GM18868 (cell line): ENCODE measurements at regions not wholly inside any gene's neighbourhood (a gene's known extent, or its start where the extent isn't known, plus 50 kb on each side); places are given as distances from the start of the nearest gene placed in this dataset.
"Not testable (repeated sequence)": the region's sequence is repeated elsewhere in the genome, so short reads cannot be mapped to it uniquely, and the experiment has no call there.

Experiments used
- ATAC-seq: cut with Tn5 transposase; IDR thresholded peaks from one replicate; pipeline ENCODE4 v1.9.1; 2021; ENCODE audit warnings: mild to moderate bottlenecking, moderate library complexity; ENCODE audit not compliant: unreplicated experiment

DNA sequence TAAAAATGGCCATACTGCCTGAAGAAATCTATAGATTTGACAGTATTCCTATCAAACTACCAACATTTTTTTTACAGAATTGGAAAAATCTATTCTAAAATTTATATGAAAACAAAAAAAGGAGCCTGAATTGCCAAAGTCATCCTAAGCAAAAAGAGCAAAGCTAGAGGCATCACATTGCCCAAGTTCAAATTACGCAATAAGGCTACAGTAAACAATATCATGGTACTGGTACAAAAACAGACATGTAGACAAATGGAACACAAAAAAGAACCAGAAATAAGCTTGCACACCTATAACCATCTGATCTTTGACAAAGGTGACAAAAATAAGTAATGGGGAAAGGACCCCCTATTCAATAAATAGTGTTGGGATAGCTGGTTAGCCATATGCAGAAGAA is 50.2 kb upstream of the THSD7B start:
- no peak for ATAC-seq

DNA sequence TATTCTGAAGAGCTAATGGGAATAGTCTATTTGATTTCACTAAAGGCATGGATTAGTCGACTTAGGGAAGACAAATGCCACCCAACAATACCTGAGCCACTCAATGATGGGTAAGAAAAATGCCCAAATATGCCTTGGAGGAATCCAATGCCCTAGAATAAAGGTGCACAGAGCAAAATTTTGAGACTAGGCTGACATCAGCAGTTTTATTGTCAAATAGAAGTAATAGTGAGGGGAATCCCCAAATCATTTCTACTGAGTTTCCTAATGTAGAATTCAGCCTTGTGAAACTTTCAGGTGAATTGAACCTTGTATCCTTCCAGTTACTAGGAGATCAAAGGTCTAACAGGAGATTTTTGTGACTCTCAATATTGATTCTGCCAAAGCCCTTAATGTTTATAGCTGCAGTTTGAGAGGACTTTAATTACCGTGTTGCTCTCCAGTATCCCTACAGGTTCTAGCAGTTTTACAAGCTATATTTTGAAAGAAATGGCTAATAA is 50.8 kb upstream of the THSD7B start:
- no peak for ATAC-seq

DNA sequence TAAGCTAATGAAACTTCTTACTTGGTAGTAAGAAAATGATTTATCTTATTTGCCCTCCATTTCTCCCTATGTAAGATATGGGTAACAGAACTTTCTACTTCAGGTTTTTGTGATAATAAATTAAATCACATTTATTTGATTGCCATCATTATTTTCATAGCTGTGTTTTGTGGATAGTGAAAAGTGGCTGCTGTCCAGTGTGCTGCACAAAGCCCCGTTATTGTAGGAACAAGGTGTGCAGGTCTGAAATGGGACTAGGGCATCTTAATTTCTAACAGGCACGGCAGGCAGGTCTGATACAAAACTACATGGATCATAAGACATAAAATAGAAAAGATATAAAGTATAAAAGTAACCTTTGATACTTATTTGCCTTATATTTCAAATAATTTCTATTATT is 51.6 kb upstream of the THSD7B start:
- no peak for ATAC-seq

DNA sequence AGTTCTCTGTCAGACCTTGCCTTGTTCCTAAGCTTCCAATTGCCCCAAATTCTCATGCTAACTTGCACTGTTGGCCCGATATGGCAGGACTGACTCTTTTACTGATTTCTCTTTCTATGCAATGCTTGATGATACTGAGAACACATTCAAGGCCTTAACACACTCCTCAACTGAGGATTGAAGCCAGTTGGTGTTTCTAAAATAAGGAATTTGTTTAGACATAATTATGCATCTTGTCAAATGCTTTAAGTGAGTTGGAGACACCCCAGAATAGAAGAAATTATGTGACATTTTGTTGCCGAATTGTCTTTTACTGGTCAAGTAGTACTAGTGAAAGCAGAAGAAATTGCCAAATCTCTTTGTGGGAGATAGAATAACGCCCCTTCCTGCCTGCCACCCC is 60.0 kb upstream of the THSD7B start:
- no peak for ATAC-seq

DNA sequence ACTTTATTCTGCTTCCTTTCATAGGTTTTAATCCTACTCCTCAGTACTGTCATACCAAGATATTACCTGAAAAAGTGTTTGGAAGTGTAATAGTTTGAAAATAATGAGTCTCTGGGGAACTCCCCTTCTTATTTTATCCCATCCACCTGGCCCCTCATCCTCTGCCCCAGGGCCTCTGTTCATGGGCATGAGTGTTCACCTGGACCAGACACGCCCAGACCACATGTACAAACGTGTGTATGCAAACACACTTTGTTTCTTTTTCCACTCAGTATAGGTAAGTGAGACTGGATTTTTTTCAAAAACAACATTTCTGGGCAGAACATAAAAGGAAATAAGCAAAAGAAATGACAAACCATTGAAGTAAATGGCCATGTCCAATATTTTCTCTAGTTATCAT is 62.1 kb upstream of the THSD7B start:
- ATAC-seq, result no peak

DNA sequence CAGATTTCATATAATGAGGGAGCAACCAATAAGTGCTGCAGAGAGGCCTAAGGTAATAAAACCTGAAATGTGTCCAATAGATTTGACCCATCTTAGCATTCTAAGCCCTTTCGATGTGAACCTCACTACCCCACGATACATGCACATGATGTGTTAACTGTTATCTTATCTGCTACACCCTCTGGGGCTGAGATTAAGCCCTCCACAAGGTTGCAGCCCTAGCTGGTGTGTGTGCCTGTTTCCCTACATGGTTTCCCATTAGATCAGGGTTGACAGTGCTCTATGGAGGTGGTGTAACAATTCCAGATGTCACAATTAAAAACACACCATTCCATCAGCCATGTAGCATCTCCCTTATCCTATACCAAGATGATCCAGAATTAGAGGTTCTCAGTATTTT is 68.9 kb upstream of the THSD7B start:
- ATAC-seq, result no peak

DNA sequence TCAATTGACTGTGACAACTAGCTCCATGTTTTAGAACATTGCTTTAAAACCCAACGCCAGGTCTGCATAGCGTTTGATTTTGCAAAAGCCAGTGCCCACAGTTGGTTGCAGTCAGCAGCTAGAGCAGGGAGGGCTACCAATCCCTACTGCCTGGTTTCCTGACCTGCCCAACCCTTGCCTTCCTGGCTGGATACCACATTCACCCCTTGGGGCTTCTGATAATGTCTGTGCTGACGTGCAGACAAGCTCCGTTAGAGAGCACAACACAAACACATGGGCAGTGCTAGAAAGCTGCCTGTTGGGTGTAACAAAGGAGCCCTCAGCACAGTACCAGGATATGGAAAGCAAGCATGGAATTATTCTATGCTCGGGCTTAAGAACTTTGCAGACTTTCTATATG is 71.4 kb upstream of the THSD7B start:
- no peak for ATAC-seq

DNA sequence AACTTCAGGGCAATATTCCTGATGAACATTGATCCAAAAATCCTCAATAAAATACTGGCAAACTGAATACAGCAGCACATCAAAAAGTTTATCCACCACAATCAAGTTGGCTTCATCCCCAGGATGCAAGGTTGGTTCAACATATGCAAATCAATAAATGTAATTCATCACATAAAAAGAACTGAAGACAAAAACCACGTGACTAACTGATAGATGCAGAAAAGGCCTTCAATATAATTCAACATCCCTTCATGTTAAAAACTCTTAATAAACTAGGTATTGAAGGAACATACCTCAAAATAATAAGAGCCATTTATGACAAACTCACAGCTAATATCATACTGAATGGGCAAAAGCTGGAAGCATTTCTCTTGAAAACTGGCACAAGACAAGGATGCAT is 85.3 kb upstream of the THSD7B start:
- not testable (repeated sequence) for ATAC-seq

DNA sequence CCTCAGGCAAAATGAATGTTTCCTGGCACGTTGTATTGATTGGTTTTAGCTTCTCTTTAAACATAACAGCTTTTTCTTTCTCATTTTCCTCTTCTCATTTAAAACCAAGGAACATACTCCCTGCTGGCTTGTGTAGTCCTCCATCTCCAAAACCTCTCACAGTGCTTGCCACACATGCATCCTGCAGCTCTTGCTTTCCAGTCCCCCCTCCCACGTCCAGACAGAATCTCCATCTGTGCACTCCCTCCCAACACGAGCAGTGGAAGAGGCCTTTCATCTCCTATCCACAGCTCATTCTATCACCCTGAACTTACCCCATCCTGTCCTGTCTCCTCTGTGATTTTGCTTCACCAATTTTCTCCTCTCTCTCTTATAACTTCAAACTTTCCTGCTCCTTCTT is 99.6 kb upstream of the THSD7B start:
- no peak for ATAC-seq

DNA sequence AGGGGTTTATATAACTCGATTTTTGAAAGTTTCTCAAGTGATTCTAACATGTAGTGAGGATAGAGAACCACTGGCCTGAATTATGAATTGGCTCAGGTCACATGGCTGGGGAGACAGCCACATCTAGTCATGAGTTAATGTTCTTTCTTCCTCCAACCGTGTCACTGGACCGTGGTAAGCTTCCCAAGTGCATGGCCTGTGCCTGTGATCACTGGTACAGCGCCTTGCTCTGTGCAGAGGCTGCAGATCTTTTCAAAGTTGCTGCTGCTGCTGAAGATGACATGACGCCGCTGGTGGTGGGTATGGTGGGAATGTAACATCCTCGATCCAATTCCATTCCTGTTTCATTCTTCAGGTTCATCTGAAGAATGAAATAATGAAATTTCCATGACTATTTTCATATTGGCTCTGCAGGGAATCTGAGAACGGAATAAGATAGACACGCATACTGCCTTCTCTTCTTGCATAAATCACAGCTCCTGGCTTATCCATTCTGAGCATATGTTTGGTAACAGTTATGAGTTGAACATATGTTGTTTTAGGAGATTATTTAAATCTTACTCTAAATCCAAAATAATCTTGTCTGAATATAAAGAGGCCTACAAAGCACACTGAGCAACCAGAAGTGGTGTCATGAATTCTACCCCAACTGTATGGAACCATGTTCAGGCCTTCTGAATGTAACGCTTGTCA is 100.5 kb upstream of the THSD7B start:
- ATAC-seq, result no peak

DNA sequence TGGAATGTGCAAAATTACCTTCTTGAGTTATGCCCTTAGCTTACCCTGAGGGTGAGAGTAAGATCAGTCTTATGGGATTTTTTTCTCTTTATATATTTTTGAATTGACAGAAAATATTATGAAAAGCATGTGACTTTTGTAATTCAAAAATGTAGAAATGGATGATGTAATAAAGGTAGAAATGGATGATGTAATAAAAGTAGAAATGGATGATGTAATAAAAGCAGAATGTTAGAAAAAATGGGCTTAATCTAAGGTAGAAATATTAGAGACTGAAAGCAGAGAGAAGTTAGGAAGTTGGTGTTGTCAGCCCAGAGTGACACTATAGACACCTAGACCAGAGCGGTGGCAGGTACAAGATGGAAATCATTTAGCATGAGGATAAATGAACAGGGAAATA is 107.1 kb upstream of the THSD7B start:
- ATAC-seq, result no peak

DNA sequence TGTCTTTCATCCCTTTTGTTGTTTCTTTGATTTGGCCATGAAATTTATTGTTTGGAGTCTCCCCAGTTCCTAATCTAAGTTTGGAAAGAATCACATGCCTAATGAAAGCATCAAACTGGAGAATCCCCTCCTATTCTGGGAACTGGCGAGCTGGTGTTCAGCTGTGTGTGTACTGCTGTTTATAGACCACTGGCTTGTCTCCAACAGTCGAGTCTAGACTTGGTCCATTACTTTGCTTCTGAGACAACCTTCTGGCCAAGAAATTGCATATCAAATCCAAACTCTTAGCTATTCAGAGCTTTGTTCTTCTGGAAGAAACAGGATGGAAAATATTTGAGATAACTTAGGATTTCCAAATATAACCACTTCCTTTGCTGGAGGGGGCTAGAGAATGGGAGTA is 111.5 kb upstream of the THSD7B start:
- ATAC-seq, result no peak

DNA sequence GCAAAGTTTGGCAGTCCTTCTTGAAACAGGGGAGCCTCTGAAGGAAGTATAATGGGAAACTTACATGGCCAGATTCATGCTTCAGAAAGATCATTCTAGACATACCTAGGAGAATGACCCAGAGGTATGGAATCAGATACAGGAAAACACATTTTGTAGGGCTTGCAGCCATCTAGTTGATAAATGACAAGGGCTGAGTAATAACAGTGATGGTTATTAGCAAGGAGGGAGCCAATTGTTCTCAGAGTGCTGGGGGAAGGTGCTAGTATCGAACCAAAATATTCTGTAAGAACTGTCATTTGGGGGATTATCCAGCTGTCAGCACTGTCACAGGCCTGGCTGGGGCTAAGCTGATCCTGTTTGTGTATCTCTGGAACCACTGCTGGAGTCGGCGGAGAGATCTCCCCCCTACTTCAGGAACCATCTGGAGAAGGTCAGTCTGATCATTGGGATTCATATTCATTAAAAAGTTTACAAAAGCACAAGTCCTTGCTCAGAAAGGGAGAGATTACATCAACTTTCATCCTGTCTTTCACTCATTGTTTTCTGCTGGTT is 113.8 kb upstream of the THSD7B start:
- ATAC-seq, result no peak

DNA sequence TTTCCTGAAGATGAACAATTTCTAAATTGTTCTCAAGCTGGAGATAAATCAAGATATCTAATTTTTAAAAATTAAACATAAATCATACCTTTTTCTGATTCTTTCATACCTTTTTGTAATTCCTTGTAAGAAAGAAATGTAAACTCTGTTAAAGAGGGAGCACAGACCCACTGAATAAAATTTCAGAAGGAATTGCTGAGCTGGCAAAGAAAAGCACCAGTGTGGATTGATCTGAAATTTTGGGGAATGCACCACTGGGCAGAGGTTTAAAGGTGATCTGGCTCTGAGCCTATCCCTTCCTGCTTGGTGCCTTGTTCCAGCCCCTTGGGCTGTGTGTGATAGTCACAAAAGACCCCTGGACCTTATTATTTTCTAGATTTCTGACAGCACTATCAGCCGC is 118.3 kb upstream of the THSD7B start:
- no peak for ATAC-seq

DNA sequence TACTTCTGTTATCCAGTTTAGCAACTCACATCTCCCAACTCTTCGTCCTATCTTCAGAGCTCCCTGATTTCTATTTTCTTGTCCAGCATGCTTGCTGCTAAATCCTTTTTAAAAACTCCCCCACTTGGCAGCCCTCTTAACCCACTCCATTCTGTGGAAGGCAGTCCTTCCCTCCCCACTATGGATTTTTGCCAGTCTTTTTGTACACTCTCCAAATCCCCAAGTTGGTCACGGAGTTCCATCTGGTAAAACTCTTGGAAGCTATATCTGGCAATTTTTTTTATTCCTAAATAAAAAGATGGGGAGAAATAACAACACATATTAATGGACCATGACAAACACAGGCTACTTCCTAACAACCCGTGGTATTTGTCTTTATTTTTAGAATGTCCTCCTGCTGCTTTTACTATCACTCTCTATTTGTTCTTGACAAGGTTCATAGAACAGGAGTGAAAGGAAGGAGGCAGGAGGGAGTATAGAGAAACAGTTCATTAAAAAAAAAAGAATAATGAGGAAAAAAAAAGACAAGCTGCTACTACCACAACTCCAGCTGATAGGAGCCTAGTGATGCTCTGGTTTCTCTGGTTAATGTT is 120.0 kb upstream of the THSD7B start:
- ATAC-seq, result no peak

DNA sequence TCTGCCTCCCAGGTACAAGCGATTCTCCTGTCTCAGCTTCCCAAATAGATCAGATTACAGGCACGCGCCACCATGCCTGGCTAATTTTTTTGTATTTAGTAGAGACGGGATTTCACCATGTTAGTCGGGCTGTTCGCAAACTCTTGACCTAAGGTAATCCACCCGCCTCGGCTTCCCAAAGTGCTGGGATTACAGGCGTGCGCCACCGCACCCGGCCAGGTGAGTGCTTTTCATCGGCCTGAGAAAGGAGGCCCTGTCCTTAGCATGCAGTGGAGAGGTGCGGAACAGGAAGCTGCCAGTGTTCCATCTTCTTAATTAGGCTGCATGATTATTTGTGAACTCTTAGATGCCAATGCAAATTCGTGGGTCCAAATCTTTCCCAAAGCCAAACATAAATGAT is 125.7 kb upstream of the THSD7B start:
- no peak for ATAC-seq

DNA sequence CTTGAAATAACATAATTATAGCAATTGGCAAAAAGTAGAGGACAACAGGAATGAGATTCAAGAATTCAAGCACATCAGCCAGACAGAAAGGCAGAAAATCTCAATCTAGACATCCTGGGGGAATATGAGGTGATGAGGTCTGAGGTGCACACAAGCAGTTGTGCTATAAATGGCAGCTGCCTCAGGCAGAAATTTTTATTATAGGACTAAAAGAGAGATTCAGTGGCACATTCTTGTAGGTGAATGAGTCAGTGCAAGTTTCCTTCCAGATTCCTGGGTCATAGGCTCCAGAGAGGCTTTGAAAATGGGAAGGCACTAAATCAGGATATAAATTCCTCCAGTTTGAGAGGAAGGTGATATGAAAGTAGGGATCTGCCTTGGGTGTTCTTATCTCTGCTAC is 127.2 kb upstream of the THSD7B start:
- ATAC-seq, result no peak

DNA sequence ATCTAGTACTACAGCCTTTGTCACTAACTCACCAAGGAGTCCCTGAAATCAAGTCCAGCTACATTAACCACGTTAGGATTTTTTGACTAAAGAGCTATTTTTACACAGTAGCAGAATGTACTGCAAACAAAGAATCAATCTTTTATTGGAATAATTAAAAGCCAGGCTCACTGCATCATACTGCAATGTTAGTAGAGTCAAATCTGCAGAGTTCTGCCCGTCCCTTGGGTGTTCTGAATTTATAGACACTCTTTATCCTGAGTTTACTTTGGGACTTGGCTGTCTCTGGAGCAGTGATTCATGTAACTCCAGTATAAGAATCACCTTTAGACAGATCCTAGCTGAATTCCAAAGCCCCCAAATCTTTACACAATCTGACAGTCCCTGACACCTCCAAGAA is 127.9 kb upstream of the THSD7B start:
- no peak for ATAC-seq

DNA sequence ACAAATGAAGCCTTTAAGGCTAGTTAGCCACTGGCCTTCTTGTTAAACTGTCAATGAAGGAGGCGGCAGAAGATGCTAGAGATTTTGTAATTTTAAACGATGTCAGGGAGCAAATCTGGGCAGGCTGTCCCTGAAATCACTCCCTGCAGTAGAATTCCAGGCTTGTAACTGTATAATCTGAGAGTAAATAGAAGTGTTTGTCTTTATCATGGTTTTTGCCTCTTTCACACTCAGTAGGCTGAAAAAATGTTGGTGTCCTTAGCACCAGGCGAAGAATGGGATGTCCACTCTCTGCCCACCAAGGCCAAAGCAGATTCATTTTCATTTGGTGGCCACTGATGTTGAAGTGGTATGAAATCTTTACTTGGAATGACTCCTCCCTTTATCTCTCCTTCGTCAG is 136.9 kb upstream of the THSD7B start:
- no peak for ATAC-seq

DNA sequence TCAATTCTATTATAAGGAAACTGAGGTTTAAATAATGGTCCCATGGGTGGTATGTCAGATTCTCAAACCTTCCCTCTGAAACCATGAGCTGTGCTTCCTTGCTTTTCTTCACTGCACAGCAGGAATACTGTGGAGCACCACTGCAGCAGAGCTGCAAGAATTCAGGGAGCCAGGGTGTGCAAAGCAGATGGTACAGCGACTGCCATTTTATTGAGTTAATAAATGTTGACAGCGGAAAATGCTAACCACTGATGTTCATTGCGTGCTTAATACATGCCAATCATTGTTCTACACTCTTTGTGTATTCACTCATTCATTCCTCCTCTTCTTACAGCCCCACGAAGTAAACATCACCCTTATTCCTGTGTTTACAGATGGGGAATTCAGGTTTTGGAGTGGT is 152.2 kb upstream of the THSD7B start:
- ATAC-seq, result no peak

DNA sequence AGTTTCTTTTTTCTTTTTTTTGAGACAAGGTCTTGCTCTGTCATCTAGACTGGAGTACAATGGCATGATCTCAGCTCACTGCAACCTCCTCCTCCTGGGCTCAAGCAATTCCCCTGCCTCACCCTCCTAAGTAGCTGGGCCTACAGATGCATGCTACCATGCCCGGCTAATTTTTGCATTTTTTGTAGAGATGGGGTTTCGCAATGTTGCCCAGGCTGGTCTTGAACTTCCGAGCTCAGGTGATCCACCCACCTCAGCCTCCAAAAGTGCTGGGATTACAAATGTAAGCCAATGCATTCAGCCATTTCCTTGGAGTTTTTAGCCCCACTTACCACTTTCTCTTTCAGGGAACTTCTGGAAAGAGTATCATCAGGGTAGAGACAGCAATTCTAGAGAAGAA is 153.3 kb upstream of the THSD7B start:
- ATAC-seq, result no peak

DNA sequence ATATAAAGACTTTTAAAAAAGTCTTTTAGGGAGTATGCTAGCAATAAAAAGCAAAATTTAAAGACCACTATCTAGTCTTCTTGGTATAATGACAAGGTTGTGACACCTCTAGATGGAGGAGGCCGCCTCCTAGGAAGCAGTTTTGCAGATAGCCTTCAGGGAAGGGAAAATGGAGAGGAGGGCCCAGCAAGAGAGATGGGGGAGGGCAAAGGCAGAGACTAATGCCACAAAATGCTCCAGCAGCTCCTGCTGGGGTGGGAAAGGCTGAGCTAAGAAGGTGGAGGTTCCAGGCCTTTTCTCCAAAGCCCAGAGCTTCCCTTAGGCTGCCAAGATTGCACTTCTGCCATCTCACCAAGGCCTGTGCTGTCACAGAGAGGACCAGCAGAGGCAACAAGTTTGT is 153.9 kb upstream of the THSD7B start:
- ATAC-seq, result no peak
